OCI-LY1 (cell line): ENCODE measurements at regions not wholly inside any gene's neighbourhood (a gene's known extent, or its start where the extent isn't known, plus 50 kb on each side); places are given as distances from the start of the nearest gene placed in this dataset.

Source experiments
- H2AFZ ChIP-seq: fragments of 200-600 bp; sonication (generic), shearing (Covaris generic); 2 replicates; pipeline ENCODE4 v1.6.0; 2014; ENCODE audit warnings: antibody characterized with exemption, mild to moderate bottlenecking, low read length
- H3F3A ChIP-seq: fragments of 200-600 bp; sonication (generic), shearing (Covaris generic); 2 replicates; pipeline ENCODE4 v1.6.0; 2014; ENCODE audit warnings: mild to moderate bottlenecking, antibody characterized with exemption, low read length, moderate library complexity; ENCODE audit not compliant: insufficient read depth
- H3K27ac ChIP-seq: fragments of 200-600 bp; sonication (generic); 2 replicates; pipeline ENCODE4 v1.5.1; 2014; ENCODE audit warnings: low read length, mixed run types, mild to moderate bottlenecking, low read depth; ENCODE audit not compliant: poor library complexity, severe bottlenecking
- H3K27me3 ChIP-seq: fragments of 200-600 bp; sonication (generic); 2 replicates; pipeline ENCODE4 v1.6.0; 2014; ENCODE audit warnings: antibody characterized with exemption, mild to moderate bottlenecking, low read length, moderate library complexity; ENCODE audit not compliant: insufficient read depth
- H3K36me3 ChIP-seq: fragments of 200-600 bp; sonication (generic); 2 replicates; pipeline ENCODE4 v1.6.1; 2014; ENCODE audit warnings: mild to moderate bottlenecking, antibody characterized with exemption, low read length, moderate library complexity, mixed read lengths; ENCODE audit not compliant: insufficient read depth
- H3K4me1 ChIP-seq: fragments of 200-600 bp; sonication (generic); 2 replicates; pipeline ENCODE4 v1.5.1; 2014; ENCODE audit warnings: mild to moderate bottlenecking, low read length, moderate library complexity; ENCODE audit not compliant: insufficient read depth, severe bottlenecking
- H3K4me2 ChIP-seq: fragments of 200-600 bp; sonication (generic), shearing (Covaris generic); 2 replicates; pipeline ENCODE4 v1.6.1; 2014; ENCODE audit warnings: low read length
- H3K4me3 ChIP-seq: fragments of 200-600 bp; sonication (generic); 2 replicates; pipeline ENCODE4 v1.5.1; 2014; ENCODE audit warnings: low read length, low read depth, mild to moderate bottlenecking, mixed read lengths; ENCODE audit not compliant: poor library complexity, severe bottlenecking
- H3K79me2 ChIP-seq: fragments of 200-600 bp; shearing (Covaris generic); 2 replicates; pipeline ENCODE4 v1.6.1; 2016; ENCODE audit warnings: mixed run types, low read length, mixed read lengths; ENCODE audit not compliant: insufficient read depth
- H3K9ac ChIP-seq: fragments of 200-600 bp; sonication (generic), shearing (Covaris generic); 2 replicates; pipeline ENCODE4 v1.6.1; 2014; ENCODE audit warnings: mild to moderate bottlenecking, low read length, mixed read lengths
- H3K9me2 ChIP-seq: fragments of 200-600 bp; sonication (generic), shearing (Covaris generic); 2 replicates; pipeline ENCODE4 v1.6.1; 2014; ENCODE audit warnings: low read depth, mild to moderate bottlenecking, low read length, mixed read lengths
- H3K9me3 ChIP-seq: fragments of 200-600 bp; shearing (Covaris generic); 2 replicates; pipeline ENCODE4 v1.6.1; 2014; ENCODE audit warnings: low read length, mixed read lengths
- H4K20me1 ChIP-seq: fragments of 200-600 bp; sonication (generic), shearing (Covaris generic); 2 replicates; pipeline ENCODE4 v1.6.0; 2016; ENCODE audit warnings: mild to moderate bottlenecking, low read length; ENCODE audit not compliant: insufficient read depth
- CTCF ChIP-seq: fragments of 200-600 bp; sonication (generic), shearing (Covaris generic); IDR thresholded peaks from 2 replicates; pipeline ENCODE4 v1.5.1; 2017; ENCODE audit warnings: mild to moderate bottlenecking, antibody characterized with exemption, low read length, moderate library complexity, mixed read lengths
- EZH2 ChIP-seq: fragments of 200-600 bp; sonication (generic), shearing (Covaris generic); IDR thresholded peaks from 2 replicates; pipeline ENCODE4 v1.8.0; 2017; ENCODE audit warnings: borderline replicate concordance, mixed run types, mild to moderate bottlenecking, antibody characterized with exemption, low read length, moderate library complexity, mixed read lengths

- Histone ChIP-seq H3K9ac (no peak overlapping the region), H3K9me3 (no peaks in the 10 kb centered on the region), H3K4me1 (no peaks in the 10 kb centered on the region), H3K4me3 (no peak overlapping the region), H3K27ac (no peak overlapping the region), H3K9me2 (no peaks in the 10 kb centered on the region), H3K36me3 (no peaks in the 10 kb centered on the region), H2AFZ (no peak overlapping the region), H3F3A (no peaks in the 10 kb centered on the region), H4K20me1 (no peaks in the 10 kb centered on the region), H3K79me2 (no peaks in the 10 kb centered on the region), H3K4me2 (no peak overlapping the region), H3K27me3 (no peaks in the 10 kb centered on the region)
- TF ChIP-seq EZH2 (no peak), CTCF (no peak)
Measured at GRCh38 chr10:4704034-4704545, 121.9 kb upstream of the AKR1E2 start.

- H3K9ac ChIP-seq = no peak overlapping the region
Measured at GRCh38 chr10:4701016-4701415, 125.0 kb upstream of the AKR1E2 start.

GRCh38 chr10:4699950-4700730 is 125.9 kb upstream of the AKR1E2 start:
- Histone ChIP-seq H3K4me2 (no peak overlapping the region), H3K27ac (no peak overlapping the region), H3K9me2 (no peaks in the 10 kb centered on the region), H3K36me3 (no peaks in the 10 kb centered on the region), H3K9ac (no peak overlapping the region), H3K4me3 (no peak overlapping the region), H3K4me1 (no peaks in the 10 kb centered on the region), H3F3A (no peaks in the 10 kb centered on the region), H3K27me3 (no peaks in the 10 kb centered on the region), H2AFZ (no peak overlapping the region), H4K20me1 (no peaks in the 10 kb centered on the region), H3K79me2 (no peaks in the 10 kb centered on the region), H3K9me3 (no peaks in the 10 kb centered on the region)
- TF ChIP-seq EZH2 (no peak), CTCF (no peak)

More at GRCh38 chr10:4701016-4701415, 125.0 kb upstream of the AKR1E2 start:
- no peaks in the 10 kb centered on the region for H3K9me2 ChIP-seq
- no peaks in the 10 kb centered on the region for H3K79me2 ChIP-seq
- no peak overlapping the region for H2AFZ ChIP-seq
- no peaks in the 10 kb centered on the region for H3K4me1 ChIP-seq
- no peak overlapping the region for H3K4me3 ChIP-seq
- no peaks in the 10 kb centered on the region for H3K9me3 ChIP-seq
- H3K27me3 ChIP-seq = no peaks in the 10 kb centered on the region
- H3K36me3 ChIP-seq = no peaks in the 10 kb centered on the region
- TF ChIP-seq CTCF (no peak), EZH2 (no peak)
- H4K20me1 ChIP-seq = no peaks in the 10 kb centered on the region
- H3K4me2 ChIP-seq = no peak overlapping the region
- no peaks in the 10 kb centered on the region for H3F3A ChIP-seq
- H3K27ac ChIP-seq = no peak overlapping the region
